ENCODE measurements at regions not wholly inside any gene's neighbourhood (a gene's known extent, or its start where the extent isn't known, plus 50 kb on each side); places are given as distances from the start of the nearest gene placed in this dataset.

GRCh38 chr15:93291380-93291779 lies 202.4 kb upstream of the RGMA start:
- no peak for DNase-seq (ENCODE audit: low spot score)
- ChIA-PET POLR2A (ENCODE audit: low non-redundant PET) (no interaction called here), CTCF (no interaction called here)
- no peak for TF ChIP-seq CTCF (conservative IDR thresholded peaks at IDR 0.05; ENCODE audit: low read depth)
- no peak overlapping the region for H3K27ac ChIP-seq

GRCh38 chr15:93290618-93290946 lies 201.6 kb upstream of the RGMA start:
- no peak for DNase-seq (ENCODE audit: low spot score)
- ChIA-PET CTCF (interaction anchor here (0.6 kb wide), 1 partner anchor 1441 kb away, joined by 3 read pairs; no protein-coding TSS in a partner anchor), POLR2A (ENCODE audit: low non-redundant PET) (no interaction called here)
- no peak for TF ChIP-seq CTCF (conservative IDR thresholded peaks at IDR 0.05; ENCODE audit: low read depth)
- H3K27ac ChIP-seq, result no peak overlapping the region

- no peak for DNase-seq (ENCODE audit: low spot score)
- ChIA-PET POLR2A (ENCODE audit: low non-redundant PET) (no interaction called here), CTCF (interaction anchor here (0.6 kb wide), 1 partner anchor 1441 kb away, joined by 3 read pairs; no protein-coding TSS in a partner anchor)
- no peak overlapping the region for H3K27ac ChIP-seq
- TF ChIP-seq CTCF (conservative IDR thresholded peaks at IDR 0.05; ENCODE audit: low read depth), result no peak
Measured at GRCh38 chr15:93289941-93290617, 201.1 kb upstream of the RGMA start.

GRCh38 chr15:93288728-93289294 lies 199.8 kb upstream of the RGMA start:
- no peak for DNase-seq (ENCODE audit: low spot score)
- POLR2A ChIA-PET (ENCODE audit: low non-redundant PET), result interaction anchor here (0.6 kb wide), 1 partner anchor 620 kb away, joined by 5 read pairs; no protein-coding TSS in a partner anchor

GRCh38 chr15:93286446-93286845 lies 197.4 kb upstream of the RGMA start:
- ChIA-PET CTCF (no interaction called here), POLR2A (ENCODE audit: low non-redundant PET) (no interaction called here)
- no peak for TF ChIP-seq CTCF (conservative IDR thresholded peaks at IDR 0.05; ENCODE audit: low read depth)
- H3K27ac ChIP-seq, result no peak overlapping the region
- DNase-seq (ENCODE audit: low spot score), result no peak

More at GRCh38 chr15:93288728-93289294, 199.8 kb upstream of the RGMA start:
- CTCF ChIA-PET, result no interaction called here
- H3K27ac ChIP-seq, result no peak overlapping the region
- TF ChIP-seq CTCF (conservative IDR thresholded peaks at IDR 0.05; ENCODE audit: low read depth), result no peak

GRCh38 chr15:93283854-93284253 lies 194.8 kb upstream of the RGMA start:
- ChIA-PET CTCF (no interaction called here), POLR2A (ENCODE audit: low non-redundant PET) (no interaction called here)
- no peak for TF ChIP-seq CTCF (conservative IDR thresholded peaks at IDR 0.05; ENCODE audit: low read depth)
- DNase-seq (ENCODE audit: low spot score), result no peak
- H3K27ac ChIP-seq, result no peak overlapping the region

Data from RWPE1 (cell line).